ENCODE measurements at regions not wholly inside any gene's neighbourhood (a gene's known extent, or its start where the extent isn't known, plus 50 kb on each side); places are given as distances from the start of the nearest gene placed in this dataset.

- TF ChIP-seq CTCF (IDR thresholded peaks at IDR 0.05) (no peak), POLR2A (IDR thresholded peaks at IDR 0.05) (no peak)
These were observed 406.1 kb downstream of the SEC23A start for GRCh38 chr14:38696925-38697324.
